PFSK-1 (cell line): ENCODE measurements at regions not wholly inside any gene's neighbourhood (a gene's known extent, or its start where the extent isn't known, plus 50 kb on each side); places are given as distances from the start of the nearest gene placed in this dataset.

Experiments
- POLR2AphosphoS5 ChIP-seq: IDR thresholded peaks from 2 replicates; pipeline ENCODE4 v1.6.1; 2012; ENCODE audit warnings: low read depth, mild to moderate bottlenecking, control low read depth, low read length, moderate library complexity
- REST ChIP-seq, 2 experiments: IDR thresholded peaks; 2 replicates each; pipeline versions ENCODE4 v1.6.1 to v1.8.0; 2011 to 2012; ENCODE audit warnings: low read depth in 2 of 2, low read length in 2 of 2, control low read depth in 1 of 2, inconsistent platforms in 1 of 2, mild to moderate bottlenecking in 1 of 2, moderate library complexity in 1 of 2; ENCODE audit not compliant: insufficient read depth in 1 of 2
- TAF1 ChIP-seq: IDR thresholded peaks from 2 replicates; pipeline ENCODE4 v1.6.1; 2012; ENCODE audit warnings: low read length, control low read depth, borderline replicate concordance; ENCODE audit not compliant: insufficient read depth

DNA sequence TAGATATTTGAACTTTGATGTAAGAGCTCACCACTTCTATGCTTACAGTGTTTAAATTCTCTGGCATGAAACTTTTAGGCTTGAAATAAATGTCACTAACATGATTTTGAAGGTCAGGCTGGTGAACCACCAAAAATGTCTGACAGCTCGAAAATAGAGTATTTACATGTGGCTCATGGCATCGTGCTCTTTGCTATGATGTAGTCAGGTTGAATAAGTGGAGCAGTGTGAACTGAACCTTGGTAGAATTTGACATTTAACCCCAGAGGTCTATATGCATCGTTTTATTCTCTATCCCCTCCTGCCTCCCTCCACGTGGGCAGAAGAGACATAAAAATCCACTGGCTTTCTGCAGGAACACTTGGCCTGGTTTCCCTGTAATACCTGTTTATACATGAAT is 369.7 kb upstream of the ATP2B1 start:
- TF ChIP-seq REST (IDR thresholded peaks at IDR 0.05; ENCODE audit: insufficient read depth in 1 of 2, low read depth in 2 of 2, low read length in 2 of 2) (no peak), POLR2AphosphoS5 (no peak), TAF1 (no peak)
